ENCODE measurements at regions not wholly inside any gene's neighbourhood (a gene's known extent, or its start where the extent isn't known, plus 50 kb on each side); places are given as distances from the start of the nearest gene placed in this dataset.

- DNase-seq (ENCODE audit: extremely low read depth, low read depth, low spot score), result no peak
Measured at GRCh38 chr11:129723146-129723760, 92.4 kb upstream of the TMEM45B start.

- no peak for DNase-seq (ENCODE audit: extremely low read depth, low read depth, low spot score)
Measured at GRCh38 chr11:129723761-129724162, 91.9 kb upstream of the TMEM45B start.

- no peak for DNase-seq (ENCODE audit: extremely low read depth, low read depth, low spot score)
Measured at GRCh38 chr11:129724866-129725265, 90.8 kb upstream of the TMEM45B start.

- no peak for DNase-seq (ENCODE audit: extremely low read depth, low read depth, low spot score)
Measured at GRCh38 chr11:129726179-129726578, 89.5 kb upstream of the TMEM45B start.

- no peak for DNase-seq (ENCODE audit: extremely low read depth, low read depth, low spot score)
Measured at GRCh38 chr11:129728581-129728980, 87.1 kb upstream of the TMEM45B start.

- no peak for DNase-seq (ENCODE audit: extremely low read depth, low read depth, low spot score)
Measured at GRCh38 chr11:129729216-129729615, 86.4 kb upstream of the TMEM45B start.

GRCh38 chr11:129729823-129730222, 85.8 kb upstream of the TMEM45B start:
- DNase-seq (ENCODE audit: extremely low read depth, low read depth, low spot score), result no peak

GRCh38 chr11:129731316-129731715, 84.3 kb upstream of the TMEM45B start:
- no peak for DNase-seq (ENCODE audit: extremely low read depth, low read depth, low spot score)

GRCh38 chr11:129732941-129733340, 82.7 kb upstream of the TMEM45B start:
- DNase-seq (ENCODE audit: extremely low read depth, low read depth, low spot score), result no peak

GRCh38 chr11:129733384-129733783, 82.3 kb upstream of the TMEM45B start:
- DNase-seq (ENCODE audit: extremely low read depth, low read depth, low spot score), result no peak

GRCh38 chr11:129733981-129734380, 81.7 kb upstream of the TMEM45B start:
- DNase-seq (ENCODE audit: extremely low read depth, low read depth, low spot score), result no peak

GRCh38 chr11:129734654-129735053, 81.0 kb upstream of the TMEM45B start:
- DNase-seq (ENCODE audit: extremely low read depth, low read depth, low spot score), result no peak

GRCh38 chr11:129737831-129738230, 77.8 kb upstream of the TMEM45B start:
- no peak for DNase-seq (ENCODE audit: extremely low read depth, low read depth, low spot score)

- no peak for DNase-seq (ENCODE audit: extremely low read depth, low read depth, low spot score)
Measured at GRCh38 chr11:129738242-129738641, 77.4 kb upstream of the TMEM45B start.

GRCh38 chr11:129739339-129739738, 76.3 kb upstream of the TMEM45B start:
- DNase-seq (ENCODE audit: extremely low read depth, low read depth, low spot score), result no peak

- DNase-seq (ENCODE audit: extremely low read depth, low read depth, low spot score), result no peak
Measured at GRCh38 chr11:129740125-129740719, 75.4 kb upstream of the TMEM45B start.

- DNase-seq (ENCODE audit: extremely low read depth, low read depth, low spot score), result no peak
Measured at GRCh38 chr11:129743112-129743815, 72.4 kb upstream of the TMEM45B start.

GRCh38 chr11:129747071-129747470, 68.6 kb upstream of the TMEM45B start:
- no peak for DNase-seq (ENCODE audit: extremely low read depth, low read depth, low spot score)

- DNase-seq (ENCODE audit: extremely low read depth, low read depth, low spot score), result no peak
Measured at GRCh38 chr11:129749141-129749540, 66.5 kb upstream of the TMEM45B start.

GRCh38 chr11:129750343-129751292, 65.0 kb upstream of the TMEM45B start:
- DNase-seq (ENCODE audit: extremely low read depth, low read depth, low spot score), result peak; percentile 25

GRCh38 chr11:129751511-129751910, 64.1 kb upstream of the TMEM45B start:
- no peak for DNase-seq (ENCODE audit: extremely low read depth, low read depth, low spot score)
